WTC11 (cell line): ENCODE measurements at regions not wholly inside any gene's neighbourhood (a gene's known extent, or its start where the extent isn't known, plus 50 kb on each side); places are given as distances from the start of the nearest gene placed in this dataset.

ENCODE experiments used
- ATAC-seq: fragments of 200-7000 bp; cut with Tn5 transposase; 2 replicates; pipeline ENCODE4 v1.10.0; 2021; ENCODE audit warnings: mild to moderate bottlenecking, moderate library complexity
- CTCF ChIA-PET: fragments of 300-600 bp; sonication (Branson Sonifier 250); formaldehyde crosslinking; loops from one replicate; lab custom pipeline; 2021; ENCODE audit warnings: antibody characterized with exemption; lab: Charles Lee
- POLR2A ChIA-PET: fragments of 350-600 bp; sonication (Branson Sonifier 250); formaldehyde crosslinking; loops from one replicate; lab custom pipeline; 2021; ENCODE audit warnings: antibody characterized with exemption; lab: Charles Lee
- DNase-seq: peaks from one replicate; pipeline ENCODE4 v3.0.0; 2021; ENCODE audit warnings: low spot score
- H3K27ac Mint-ChIP-seq: 2 replicates; pipeline ENCODE4 v1.8.0; 2021; ENCODE audit warnings: mixed read lengths
- H3K27me3 Mint-ChIP-seq: 2 replicates; pipeline ENCODE4 v1.8.0; 2021; ENCODE audit warnings: low read depth, mild to moderate bottlenecking, moderate library complexity, mixed read lengths
- H3K36me3 Mint-ChIP-seq: 2 replicates; pipeline ENCODE4 v1.8.0; 2021; ENCODE audit warnings: mixed read lengths
- H3K4me1 Mint-ChIP-seq: 2 replicates; pipeline ENCODE4 v1.8.0; 2022; ENCODE audit warnings: mixed read lengths
- H3K4me3 Mint-ChIP-seq: 2 replicates; pipeline ENCODE4 v1.8.0; 2021; ENCODE audit warnings: mild to moderate bottlenecking, moderate library complexity, mixed read lengths
- H3K9me3 Mint-ChIP-seq: 2 replicates; pipeline ENCODE4 v1.8.0; 2021; ENCODE audit warnings: mixed read lengths
- ATF3 ChIP-seq: sonication (generic); formaldehyde crosslinking; conservative IDR thresholded peaks from 2 replicates; pipeline ENCODE4 v1.8.1; 2022; ENCODE audit warnings: mild to moderate bottlenecking, missing genetic modification reagents
- ATF6 ChIP-seq: sonication (generic); formaldehyde crosslinking; IDR thresholded peaks from 2 replicates; pipeline ENCODE4 v1.8.1; 2023; ENCODE audit warnings: mild to moderate bottlenecking, missing genetic modification reagents
- CDX4 ChIP-seq: fragments of 250-450 bp; sonication (Bioruptor Pico); IDR thresholded peaks from 2 replicates; pipeline ENCODE4 v1.9.0; 2021; ENCODE audit warnings: moderate library complexity, mild to moderate bottlenecking, inconsistent platforms, borderline replicate concordance
- CREB1 ChIP-seq: sonication (generic); formaldehyde crosslinking; IDR thresholded peaks from 2 replicates; pipeline ENCODE4 v1.8.0; 2023; ENCODE audit warnings: mild to moderate bottlenecking, missing genetic modification reagents
- CTCF ChIP-seq: fragments of 200-600 bp; IDR thresholded peaks from 2 replicates; pipeline ENCODE4 v1.8.0; 2022; ENCODE audit warnings: antibody characterized with exemption
- EMX1 ChIP-seq: fragments of 250-450 bp; sonication (Bioruptor Pico); IDR thresholded peaks from 2 replicates; pipeline ENCODE4 v1.8.0; 2021; ENCODE audit warnings: mild to moderate bottlenecking
- GRHL2 ChIP-seq: fragments of 250-450 bp; sonication (Bioruptor Pico); IDR thresholded peaks from 2 replicates; pipeline ENCODE4 v1.8.0; 2022; ENCODE audit warnings: mild to moderate bottlenecking, moderate library complexity; ENCODE audit not compliant: insufficient replicate concordance, severe bottlenecking
- GTF2I ChIP-seq: fragments of 250-450 bp; sonication (Bioruptor Pico); conservative IDR thresholded peaks from 2 replicates; pipeline ENCODE4 v1.4.0; 2021; ENCODE audit warnings: mild to moderate bottlenecking
- IRF1 ChIP-seq: sonication (generic); formaldehyde crosslinking; IDR thresholded peaks from 2 replicates; pipeline ENCODE4 v1.8.0; 2023; ENCODE audit warnings: missing genetic modification reagents
- KAT7 ChIP-seq: sonication (generic); formaldehyde crosslinking; IDR thresholded peaks from 2 replicates; pipeline ENCODE4 v1.8.1; 2023; ENCODE audit warnings: missing genetic modification reagents, mild to moderate bottlenecking, borderline replicate concordance
- MAX ChIP-seq: sonication (generic); formaldehyde crosslinking; IDR thresholded peaks from 2 replicates; pipeline ENCODE4 v1.8.0; 2022; ENCODE audit warnings: mild to moderate bottlenecking, missing genetic modification reagents
- MLX ChIP-seq: sonication (generic); formaldehyde crosslinking; IDR thresholded peaks from 2 replicates; pipeline ENCODE4 v1.8.1; 2023; ENCODE audit warnings: mild to moderate bottlenecking, missing genetic modification reagents, moderate library complexity
- MXD4 ChIP-seq: fragments of 250-450 bp; sonication (Bioruptor Pico); IDR thresholded peaks from 2 replicates; pipeline ENCODE4 v1.8.0; 2021; ENCODE audit warnings: mild to moderate bottlenecking, moderate library complexity, borderline replicate concordance
- NFATC4 ChIP-seq: fragments of 250-450 bp; sonication (Bioruptor Pico); IDR thresholded peaks from 2 replicates; pipeline ENCODE4 v1.9.0; 2021; ENCODE audit warnings: mild to moderate bottlenecking
- NR2C2 ChIP-seq: sonication (generic); formaldehyde crosslinking; IDR thresholded peaks from 2 replicates; pipeline ENCODE4 v1.8.0; 2022; ENCODE audit warnings: mild to moderate bottlenecking, missing genetic modification reagents
- SOX15 ChIP-seq: fragments of 250-450 bp; sonication (Bioruptor Pico); IDR thresholded peaks from 2 replicates; pipeline ENCODE4 v1.9.0; 2021; ENCODE audit warnings: mild to moderate bottlenecking
- SP1 ChIP-seq: sonication (generic); formaldehyde crosslinking; conservative IDR thresholded peaks from 2 replicates; pipeline ENCODE4 v1.8.1; 2022; ENCODE audit warnings: missing genetic modification reagents
- USF2 ChIP-seq: sonication (generic); formaldehyde crosslinking; IDR thresholded peaks from 2 replicates; pipeline ENCODE4 v1.8.1; 2023; ENCODE audit warnings: mild to moderate bottlenecking, missing genetic modification reagents, moderate library complexity
- ZMAT4 ChIP-seq: fragments of 250-450 bp; sonication (Bioruptor Pico); IDR thresholded peaks from 2 replicates; pipeline ENCODE4 v1.9.0; 2021; ENCODE audit warnings: mild to moderate bottlenecking
- ZNF232 ChIP-seq: sonication (generic); formaldehyde crosslinking; IDR thresholded peaks from 2 replicates; pipeline ENCODE4 v1.8.0; 2022; ENCODE audit warnings: mild to moderate bottlenecking, missing genetic modification reagents

GRCh38 chr20:60408435-60408834 lies 450.2 kb downstream of the CDH26 start:
- TF ChIP-seq ZNF232 (CRISPR knock-in tag) (no peak), MAX (CRISPR knock-in tag) (no peak), ZMAT4 (no peak), NFATC4 (CRISPR knock-in tag) (no peak), SOX15 (no peak), IRF1 (CRISPR knock-in tag) (no peak), KAT7 (CRISPR knock-in tag) (no peak), NR2C2 (CRISPR knock-in tag) (no peak), MLX (no peak), SP1 (CRISPR knock-in tag) (no peak), MXD4 (CRISPR knock-in tag) (no peak), ATF3 (CRISPR knock-in tag) (no peak), ATF6 (no peak), CTCF (no peak), CDX4 (CRISPR knock-in tag) (no peak), CREB1 (CRISPR knock-in tag) (no peak), EMX1 (CRISPR knock-in tag) (no peak), GRHL2 (no peak), GTF2I (CRISPR knock-in tag) (no peak), USF2 (no peak)
- Mint-ChIP-seq H3K27me3 (peaks cover 24% of the 10 kb centered on the region), H3K27ac (no peak overlapping the region), H3K9me3 (peaks cover 27% of the 10 kb centered on the region), H3K4me1 (no peaks in the 10 kb centered on the region), H3K4me3 (no peak overlapping the region), H3K36me3 (peaks cover 10% of the 10 kb centered on the region; the same call in 1 of the 2 replicates)
- ChIA-PET CTCF (no interaction called here), POLR2A (no interaction called here)
- DNase-seq = no peak
- no peak for ATAC-seq
